ENCODE measurements at regions not wholly inside any gene's neighbourhood (a gene's known extent, or its start where the extent isn't known, plus 50 kb on each side); places are given as distances from the start of the nearest gene placed in this dataset.
A peak's percentile ranks its signal among the peaks of the same experiment; 100 is the strongest.

- Histone ChIP-seq H3K27ac (no peak overlapping the region), H3K36me3 (no peaks in the 10 kb centered on the region), H3K4me3 (no peak overlapping the region), H3K27me3 (replicated peaks in 1 of 7) (peaks cover 0 to 56% (median 10%) of the 10 kb centered on the region in 7 donors), H3K4me1 (no peaks in the 10 kb centered on the region), H3K9me3 (no peaks in the 10 kb centered on the region)
- peak; percentile 53 for DNase-seq
- no peak for TF ChIP-seq POLR2A (IDR thresholded peaks at IDR 0.05)
- no peak for TF ChIP-seq CTCF (IDR thresholded peaks at IDR 0.05 in 8 of 11, conservative IDR thresholded peaks at IDR 0.05 in 3 of 11)
- TF ChIP-seq POLR2AphosphoS5 (IDR thresholded peaks at IDR 0.05), result no peak
- intact Hi-C loops (cut with DNase I; ENCODE audit: low total_unique reads), result no loop called here
- 63 to 69% (median 64%) methylated on average over 17 to 24 of the region's 24 CpGs for WGBS, 5 donors
These were observed 194.3 kb downstream of the TEX29 start for GRCh38 chr13:111514610-111515306.

GRCh38 chr13:111515307-111515617, 194.8 kb downstream of the TEX29 start:
- 72 to 87% (median 81%) methylated on average over 3 of the region's 3 CpGs for WGBS, 5 donors

GRCh38 chr13:111515635-111516034, 195.2 kb downstream of the TEX29 start:
- TF ChIP-seq CTCF (IDR thresholded peaks at IDR 0.05 in 8 of 11, conservative IDR thresholded peaks at IDR 0.05 in 3 of 11) (no peak), POLR2AphosphoS5 (IDR thresholded peaks at IDR 0.05) (no peak), POLR2A (IDR thresholded peaks at IDR 0.05) (no peak)
- Histone ChIP-seq H3K9me3 (no peaks in the 10 kb centered on the region), H3K4me3 (no peak overlapping the region), H3K36me3 (no peaks in the 10 kb centered on the region), H3K27ac (no peak overlapping the region), H3K27me3 (replicated peaks in 1 of 7) (peaks cover 0 to 63% (median 10%) of the 10 kb centered on the region in 7 donors), H3K4me1 (no peaks in the 10 kb centered on the region)
- intact Hi-C loops (cut with DNase I; ENCODE audit: low total_unique reads), result no loop called here
- DNase-seq, result peak; percentile 61
- 71 to 77% (median 75%) methylated on average over 16 of the region's 16 CpGs for WGBS, 5 donors

More at GRCh38 chr13:111515307-111515617, 194.8 kb downstream of the TEX29 start:
- intact Hi-C loops (cut with DNase I; ENCODE audit: low total_unique reads), result no loop called here
- Histone ChIP-seq H3K27me3 (replicated peaks in 1 of 7) (peaks cover 0 to 60% (median 10%) of the 10 kb centered on the region in 7 donors), H3K4me1 (no peaks in the 10 kb centered on the region), H3K36me3 (no peaks in the 10 kb centered on the region), H3K27ac (no peak overlapping the region), H3K4me3 (no peak overlapping the region), H3K9me3 (no peaks in the 10 kb centered on the region)
- peak; percentile 16 for DNase-seq
- no peak for TF ChIP-seq CTCF (IDR thresholded peaks at IDR 0.05 in 8 of 11, conservative IDR thresholded peaks at IDR 0.05 in 3 of 11)
- TF ChIP-seq POLR2AphosphoS5 (IDR thresholded peaks at IDR 0.05), result no peak
- TF ChIP-seq POLR2A (IDR thresholded peaks at IDR 0.05), result no peak

- DNase-seq, result peak; percentile 59
- H3K4me1 ChIP-seq, result no peaks in the 10 kb centered on the region
- intact Hi-C loops (cut with DNase I; ENCODE audit: low total_unique reads), result no loop called here
- peaks cover 0 to 72% (median 10%) of the 10 kb centered on the region in 7 donors for H3K27me3 ChIP-seq (replicated peaks in 1 of 7)
- H3K27ac ChIP-seq, result no peak overlapping the region
- TF ChIP-seq CTCF (IDR thresholded peaks at IDR 0.05 in 8 of 11, conservative IDR thresholded peaks at IDR 0.05 in 3 of 11), result no peak
- TF ChIP-seq POLR2A (IDR thresholded peaks at IDR 0.05), result no peak
- no peak for TF ChIP-seq POLR2AphosphoS5 (IDR thresholded peaks at IDR 0.05)
- no peaks in the 10 kb centered on the region for H3K36me3 ChIP-seq
- WGBS, 5 donors, result 67 to 78% (median 73%) methylated on average over 21 to 28 of the region's 28 CpGs
- no peaks in the 10 kb centered on the region for H3K9me3 ChIP-seq
- no peak overlapping the region for H3K4me3 ChIP-seq
These were observed 196.5 kb downstream of the TEX29 start for GRCh38 chr13:111516712-111517640.

All from spleen (tissue), 11 donors.